ENCODE measurements at regions not wholly inside any gene's neighbourhood (a gene's known extent, or its start where the extent isn't known, plus 50 kb on each side); places are given as distances from the start of the nearest gene placed in this dataset.

DNA sequence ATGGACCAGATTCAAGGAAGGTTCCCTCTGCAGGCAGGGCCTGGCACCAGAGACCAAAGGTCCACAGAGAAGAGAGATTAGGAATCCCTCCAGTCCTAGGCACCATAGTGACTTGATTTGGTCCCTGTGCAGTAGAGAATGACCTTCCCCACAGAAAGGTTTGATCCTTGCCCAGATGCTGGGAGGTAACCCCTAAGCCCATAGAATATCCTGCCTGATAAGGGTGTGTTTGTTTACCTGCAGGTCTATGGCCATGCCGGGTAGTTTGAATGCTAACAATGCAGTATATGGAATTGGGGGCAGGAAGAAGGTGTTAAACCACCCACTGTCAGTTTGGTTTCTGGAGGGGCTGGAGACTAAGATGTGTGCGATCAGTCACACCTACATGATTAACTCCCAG, 57.1 kb upstream of the NFASC start:
- no peaks in the 10 kb centered on the region for H3K9me3 ChIP-seq (ENCODE audit: low read length)
- no peak overlapping the region for H3K4me2 ChIP-seq (ENCODE audit: low read length)
- H3K4me3 ChIP-seq (ENCODE audit: low read depth, low read length, poor library complexity, severe bottlenecking): no peak overlapping the region
- H3F3A ChIP-seq (ENCODE audit: insufficient read depth, low read length): no peaks in the 10 kb centered on the region
- H3K9me2 ChIP-seq (ENCODE audit: low read depth, low read length): no peaks in the 10 kb centered on the region
- H3K36me3 ChIP-seq (ENCODE audit: insufficient read depth, low read length): no peaks in the 10 kb centered on the region
- no peaks in the 10 kb centered on the region for H3K4me1 ChIP-seq (ENCODE audit: insufficient read depth, low read length, severe bottlenecking)
- no peak overlapping the region for H2AFZ ChIP-seq (ENCODE audit: low read length)
- no peaks in the 10 kb centered on the region for H3K79me2 ChIP-seq (ENCODE audit: insufficient read depth, low read length)
- H4K20me1 ChIP-seq (ENCODE audit: insufficient read depth, low read length): no peaks in the 10 kb centered on the region
- TF ChIP-seq, protein P1, sequence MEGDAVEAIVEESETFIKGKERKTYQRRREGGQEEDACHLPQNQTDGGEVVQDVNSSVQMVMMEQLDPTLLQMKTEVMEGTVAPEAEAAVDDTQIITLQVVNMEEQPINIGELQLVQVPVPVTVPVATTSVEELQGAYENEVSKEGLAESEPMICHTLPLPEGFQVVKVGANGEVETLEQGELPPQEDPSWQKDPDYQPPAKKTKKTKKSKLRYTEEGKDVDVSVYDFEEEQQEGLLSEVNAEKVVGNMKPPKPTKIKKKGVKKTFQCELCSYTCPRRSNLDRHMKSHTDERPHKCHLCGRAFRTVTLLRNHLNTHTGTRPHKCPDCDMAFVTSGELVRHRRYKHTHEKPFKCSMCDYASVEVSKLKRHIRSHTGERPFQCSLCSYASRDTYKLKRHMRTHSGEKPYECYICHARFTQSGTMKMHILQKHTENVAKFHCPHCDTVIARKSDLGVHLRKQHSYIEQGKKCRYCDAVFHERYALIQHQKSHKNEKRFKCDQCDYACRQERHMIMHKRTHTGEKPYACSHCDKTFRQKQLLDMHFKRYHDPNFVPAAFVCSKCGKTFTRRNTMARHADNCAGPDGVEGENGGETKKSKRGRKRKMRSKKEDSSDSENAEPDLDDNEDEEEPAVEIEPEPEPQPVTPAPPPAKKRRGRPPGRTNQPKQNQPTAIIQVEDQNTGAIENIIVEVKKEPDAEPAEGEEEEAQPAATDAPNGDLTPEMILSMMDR (IDR thresholded peaks at IDR 0.05; ENCODE audit: low read length): no peak
- H3K9ac ChIP-seq (ENCODE audit: low read length): no peak overlapping the region
- no peak overlapping the region for H3K27ac ChIP-seq (ENCODE audit: low read depth, low read length, poor library complexity, severe bottlenecking)
- peaks cover 5% of the 10 kb centered on the region; the same call in 1 of the 2 replicates for H3K27me3 ChIP-seq (ENCODE audit: insufficient read depth, low read length)

DNA sequence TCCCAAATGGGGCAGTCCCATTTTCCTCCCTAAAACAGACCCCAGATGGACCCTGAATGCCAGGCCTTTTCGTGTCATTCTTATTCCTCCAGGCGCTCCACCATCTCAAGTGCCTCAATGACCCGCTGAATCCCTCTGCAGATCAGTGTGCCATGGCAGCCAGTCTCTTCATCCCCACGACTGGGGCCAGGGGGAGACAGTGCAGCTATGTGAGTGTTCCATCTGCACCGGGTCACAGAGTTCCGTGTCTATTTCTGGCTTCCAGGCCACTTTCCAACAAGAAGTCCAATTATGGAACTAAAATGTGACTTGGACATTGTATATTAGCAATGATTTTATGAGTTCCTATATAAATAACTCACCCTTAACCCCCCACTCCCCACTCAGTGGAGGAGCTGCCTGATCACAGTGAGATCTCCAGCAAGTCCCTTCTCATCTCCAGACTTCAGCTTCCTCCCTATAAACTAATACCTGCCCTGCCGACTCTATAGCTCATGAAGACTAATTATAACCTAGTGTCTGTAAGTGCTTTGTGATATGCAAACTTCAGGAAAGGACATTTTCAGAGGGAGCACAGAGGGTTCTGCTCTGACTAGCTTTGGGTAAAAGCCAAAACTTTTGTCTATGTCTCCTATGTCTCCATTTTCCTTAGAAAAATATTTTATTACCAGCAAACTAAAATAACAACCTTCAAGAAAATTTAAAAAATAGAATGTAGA, 56.3 kb upstream of the NFASC start:
- Histone ChIP-seq H4K20me1 (ENCODE audit: insufficient read depth, low read length) (no peaks in the 10 kb centered on the region), H3K9ac (ENCODE audit: low read length) (no peak overlapping the region), H3K4me2 (ENCODE audit: low read length) (no peak overlapping the region), H3K4me1 (ENCODE audit: insufficient read depth, low read length, severe bottlenecking) (no peaks in the 10 kb centered on the region), H3K27me3 (ENCODE audit: insufficient read depth, low read length) (peaks cover 5% of the 10 kb centered on the region; the same call in 1 of the 2 replicates), H3K27ac (ENCODE audit: low read depth, low read length, poor library complexity, severe bottlenecking) (no peak overlapping the region), H3K9me3 (ENCODE audit: low read length) (no peaks in the 10 kb centered on the region), H3K4me3 (ENCODE audit: low read depth, low read length, poor library complexity, severe bottlenecking) (no peak overlapping the region), H3K9me2 (ENCODE audit: low read depth, low read length) (no peaks in the 10 kb centered on the region), H2AFZ (ENCODE audit: low read length) (no peak overlapping the region), H3K79me2 (ENCODE audit: insufficient read depth, low read length) (no peaks in the 10 kb centered on the region), H3K36me3 (ENCODE audit: insufficient read depth, low read length) (no peaks in the 10 kb centered on the region), H3F3A (ENCODE audit: insufficient read depth, low read length) (no peaks in the 10 kb centered on the region)
- TF ChIP-seq, protein P1 (IDR thresholded peaks at IDR 0.05; ENCODE audit: low read length): no peak
- no peak for TF ChIP-seq EZH2 (IDR thresholded peaks at IDR 0.05; ENCODE audit: borderline replicate concordance, low read length)

DNA sequence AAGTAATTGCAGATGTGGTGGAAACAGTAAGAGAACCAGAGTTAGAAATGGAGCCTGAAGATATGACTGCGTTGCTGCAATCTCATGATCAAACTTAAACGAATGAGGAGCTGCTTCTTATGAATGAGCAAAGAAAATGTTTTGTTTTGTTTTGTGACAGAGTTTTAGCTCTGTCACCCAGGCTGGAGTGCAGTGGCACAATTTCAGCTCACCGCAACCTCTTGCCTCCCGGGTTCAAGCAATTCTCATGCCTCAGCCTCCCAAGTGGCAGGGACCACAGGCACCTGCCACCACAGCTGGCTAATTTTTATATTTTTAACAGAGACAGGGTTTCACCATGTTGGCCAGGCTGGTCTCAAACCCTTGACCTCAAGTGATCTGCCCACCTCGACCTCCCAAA, 53.3 kb upstream of the NFASC start:
- Histone ChIP-seq H4K20me1 (ENCODE audit: insufficient read depth, low read length) (no peaks in the 10 kb centered on the region), H3K36me3 (ENCODE audit: insufficient read depth, low read length) (no peaks in the 10 kb centered on the region), H3K4me1 (ENCODE audit: insufficient read depth, low read length, severe bottlenecking) (no peaks in the 10 kb centered on the region), H3K4me3 (ENCODE audit: low read depth, low read length, poor library complexity, severe bottlenecking) (no peak overlapping the region), H3F3A (ENCODE audit: insufficient read depth, low read length) (no peaks in the 10 kb centered on the region), H3K27me3 (ENCODE audit: insufficient read depth, low read length) (peaks cover 5% of the 10 kb centered on the region; the same call in 1 of the 2 replicates), H3K79me2 (ENCODE audit: insufficient read depth, low read length) (no peaks in the 10 kb centered on the region), H3K9me2 (ENCODE audit: low read depth, low read length) (no peaks in the 10 kb centered on the region), H2AFZ (ENCODE audit: low read length) (no peak overlapping the region), H3K27ac (ENCODE audit: low read depth, low read length, poor library complexity, severe bottlenecking) (no peak overlapping the region), H3K9ac (ENCODE audit: low read length) (no peak overlapping the region), H3K4me2 (ENCODE audit: low read length) (no peak overlapping the region), H3K9me3 (ENCODE audit: low read length) (no peaks in the 10 kb centered on the region)
- TF ChIP-seq EZH2 (IDR thresholded peaks at IDR 0.05; ENCODE audit: borderline replicate concordance, low read length): no peak
- TF ChIP-seq, protein P1 (IDR thresholded peaks at IDR 0.05; ENCODE audit: low read length): no peak
